Mammary epithelial cell (primary cell): ENCODE measurements at regions not wholly inside any gene's neighbourhood (a gene's known extent, or its start where the extent isn't known, plus 50 kb on each side); places are given as distances from the start of the nearest gene placed in this dataset.

Experiments
- CTCF ChIP-seq, 2 donors: IDR thresholded peaks in 1 of 2; conservative IDR thresholded peaks in 1 of 2; 2 replicates each; pipeline ENCODE4 v1.5.1; 2011 to 2012; ENCODE audit warnings: inconsistent platforms in 2 of 2, low read length in 2 of 2, mild to moderate bottlenecking in 2 of 2, control low read depth in 1 of 2, low read depth in 1 of 2; ENCODE audit not compliant: insufficient read depth in 1 of 2; ENCODE audit errors: extremely low read depth in 1 of 2
- EZH2 ChIP-seq: IDR thresholded peaks from 2 replicates; pipeline ENCODE4 v1.6.1; 2012; ENCODE audit warnings: low read length, inconsistent platforms, borderline replicate concordance

GRCh38 chr2:31694444-31694843 lies 113.7 kb upstream of the SRD5A2 start:
- peak in 1 of 2 donors; percentile 24 for TF ChIP-seq CTCF (conservative IDR thresholded peaks at IDR 0.05 in 1 of 2, IDR thresholded peaks at IDR 0.05 in 1 of 2; ENCODE audit: extremely low read depth in 1 of 2, insufficient read depth in 1 of 2, low read depth in 1 of 2, low read length in 2 of 2)
- TF ChIP-seq EZH2: no peak
